ENCODE measurements at regions not wholly inside any gene's neighbourhood (a gene's known extent, or its start where the extent isn't known, plus 50 kb on each side); places are given as distances from the start of the nearest gene placed in this dataset.

DNA sequence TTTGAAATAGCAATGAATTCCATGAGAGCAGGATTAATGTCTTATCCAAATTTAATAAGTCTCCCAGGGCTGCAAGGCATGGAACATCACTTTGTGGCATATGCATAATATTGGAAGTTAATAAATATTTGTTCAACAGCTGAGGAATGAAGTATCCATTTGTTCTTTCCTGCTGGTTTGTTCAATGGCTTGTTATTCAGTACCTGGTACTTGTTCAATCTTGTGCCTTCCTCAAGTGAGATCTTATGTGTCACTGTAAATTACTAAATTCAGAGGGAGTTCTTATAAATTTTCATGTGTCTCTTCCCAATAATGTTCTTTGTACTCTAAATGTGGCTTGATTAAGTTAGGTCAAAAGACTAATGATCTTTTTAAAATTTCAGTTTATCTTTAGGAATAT lies 1105.5 kb upstream of the SPRY2 start:
- H3K4me3 ChIP-seq (replicated peaks; ENCODE audit: low read depth, low read length): no peak overlapping the region
- DNase-seq (ENCODE audit: extremely low read depth, low read depth): no peak
- TF ChIP-seq CTCF (IDR thresholded peaks at IDR 0.05; ENCODE audit: low read depth, low read length, missing control alignments): no peak

GRCh38 chr13:81442904-81443303 lies 1102.0 kb upstream of the SPRY2 start:
- no peak for DNase-seq (ENCODE audit: extremely low read depth, low read depth)
- H3K4me3 ChIP-seq (replicated peaks; ENCODE audit: low read depth, low read length): no peak overlapping the region
- no peak for TF ChIP-seq CTCF (IDR thresholded peaks at IDR 0.05; ENCODE audit: low read depth, low read length, missing control alignments)

DNA sequence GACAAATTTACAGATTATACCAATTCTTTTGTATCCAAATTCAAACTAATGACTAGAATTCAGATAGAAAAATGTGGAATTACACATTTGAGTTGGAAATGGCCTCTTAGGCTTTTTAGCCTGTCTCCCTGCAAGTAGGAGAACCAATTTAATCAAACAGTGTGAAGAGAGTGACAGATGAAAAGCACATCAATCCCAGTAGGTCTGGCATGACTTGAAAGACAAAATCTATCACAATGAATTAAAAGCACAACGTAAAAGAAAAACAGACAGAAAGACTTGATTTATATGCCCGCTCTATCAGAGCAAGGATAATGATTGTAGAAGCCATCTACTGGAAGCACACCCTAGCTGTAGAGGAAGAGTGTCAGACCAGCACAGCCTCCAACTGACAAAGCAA lies 1084.4 kb upstream of the SPRY2 start:
- DNase-seq (ENCODE audit: extremely low read depth, low read depth): no peak
- no peak overlapping the region for H3K4me3 ChIP-seq (replicated peaks; ENCODE audit: low read depth, low read length)
- TF ChIP-seq CTCF (IDR thresholded peaks at IDR 0.05; ENCODE audit: low read depth, low read length, missing control alignments): no peak

- H3K4me3 ChIP-seq (replicated peaks; ENCODE audit: low read depth, low read length): no peak overlapping the region
- no peak for TF ChIP-seq CTCF (IDR thresholded peaks at IDR 0.05; ENCODE audit: low read depth, low read length, missing control alignments)
- no peak for DNase-seq (ENCODE audit: extremely low read depth, low read depth)
These were observed 1068.4 kb upstream of the SPRY2 start for GRCh38 chr13:81409284-81409683.

- TF ChIP-seq CTCF (IDR thresholded peaks at IDR 0.05; ENCODE audit: low read depth, low read length, missing control alignments): no peak
- DNase-seq (ENCODE audit: extremely low read depth, low read depth): no peak
- no peak overlapping the region for H3K4me3 ChIP-seq (replicated peaks; ENCODE audit: low read depth, low read length)
These were observed 1067.7 kb upstream of the SPRY2 start for GRCh38 chr13:81408647-81409046.

DNA sequence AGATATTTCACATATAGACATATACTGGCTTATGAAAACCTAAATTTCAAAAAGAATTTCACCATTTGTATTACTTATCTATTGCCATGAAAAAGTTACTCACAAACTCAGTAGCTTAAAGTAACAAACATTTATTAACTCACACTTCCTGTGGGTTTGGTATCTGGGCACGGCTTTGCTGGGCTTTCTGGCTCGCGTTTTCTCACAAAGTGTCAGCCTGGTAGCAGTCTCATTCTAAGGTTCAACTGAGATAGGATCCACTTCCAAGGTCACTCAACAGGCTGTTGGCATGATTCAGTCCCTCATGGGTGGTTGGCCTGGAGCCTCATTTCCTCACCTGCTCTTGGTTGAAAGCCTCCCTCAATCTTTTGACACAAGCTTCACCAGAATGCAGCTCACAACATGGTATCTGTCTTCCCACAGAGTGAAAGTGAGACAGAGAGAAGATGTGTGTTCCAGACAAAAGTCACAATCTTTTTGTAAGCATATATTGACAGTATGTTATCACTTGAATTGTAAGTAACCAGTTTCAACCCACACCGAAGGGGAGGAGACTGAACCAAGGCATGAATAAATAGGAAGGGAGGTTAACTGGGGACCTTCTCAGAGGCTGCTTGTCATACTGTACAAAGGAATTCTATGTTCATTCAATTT lies 1065.8 kb upstream of the SPRY2 start:
- H3K4me3 ChIP-seq (replicated peaks; ENCODE audit: low read depth, low read length): no peak overlapping the region
- no peak for TF ChIP-seq CTCF (IDR thresholded peaks at IDR 0.05; ENCODE audit: low read depth, low read length, missing control alignments)
- DNase-seq (ENCODE audit: extremely low read depth, low read depth): no peak

DNA sequence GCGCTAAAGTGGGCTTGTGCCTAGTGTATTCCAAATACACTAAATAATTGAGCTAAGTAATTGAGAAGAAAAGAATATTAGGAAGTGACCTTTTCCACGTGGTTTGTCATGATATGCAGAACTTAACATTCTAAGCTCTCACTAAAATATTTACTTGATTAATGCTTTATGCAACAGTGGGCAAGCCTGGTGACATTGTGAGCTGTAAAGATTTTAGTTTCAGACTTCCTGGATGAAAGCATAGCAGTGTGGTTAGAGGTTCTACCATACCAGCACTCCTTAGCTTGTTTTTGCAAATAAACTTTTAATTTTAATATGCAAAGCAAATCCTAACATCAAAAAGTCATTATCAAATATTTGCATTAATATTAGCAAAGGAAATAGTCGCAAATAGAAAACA lies 1065.1 kb upstream of the SPRY2 start:
- no peak for DNase-seq (ENCODE audit: extremely low read depth, low read depth)
- no peak overlapping the region for H3K4me3 ChIP-seq (replicated peaks; ENCODE audit: low read depth, low read length)
- no peak for TF ChIP-seq CTCF (IDR thresholded peaks at IDR 0.05; ENCODE audit: low read depth, low read length, missing control alignments)
